HG03066 (cell line): ENCODE measurements at regions not wholly inside any gene's neighbourhood (a gene's known extent, or its start where the extent isn't known, plus 50 kb on each side); places are given as distances from the start of the nearest gene placed in this dataset.

ENCODE experiments used
- ATAC-seq: cut with Tn5 transposase; IDR thresholded peaks from one replicate; pipeline ENCODE4 v1.9.1; 2021; ENCODE audit warnings: low read depth; ENCODE audit not compliant: unreplicated experiment

DNA sequence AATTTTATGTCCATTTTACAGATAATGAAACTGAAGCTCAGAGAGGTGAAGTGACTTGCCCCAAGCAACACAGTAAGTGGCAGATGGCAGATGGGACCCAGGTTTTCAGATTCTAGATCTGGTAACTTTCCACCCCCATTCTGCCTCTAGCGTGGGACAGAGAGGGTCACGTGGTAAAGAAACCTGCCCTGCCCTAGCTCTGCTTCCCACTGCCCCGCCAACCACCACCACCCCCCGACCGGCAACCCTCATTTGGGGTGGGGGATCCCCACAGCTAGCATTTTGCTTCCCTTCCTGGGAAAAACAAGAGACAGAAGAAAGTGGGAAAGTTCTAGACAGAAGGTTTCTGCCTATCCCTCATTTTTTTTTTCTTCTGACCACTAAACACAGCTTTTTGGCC is 172.5 kb downstream of the ACTL7B start:
- no peak for ATAC-seq

DNA sequence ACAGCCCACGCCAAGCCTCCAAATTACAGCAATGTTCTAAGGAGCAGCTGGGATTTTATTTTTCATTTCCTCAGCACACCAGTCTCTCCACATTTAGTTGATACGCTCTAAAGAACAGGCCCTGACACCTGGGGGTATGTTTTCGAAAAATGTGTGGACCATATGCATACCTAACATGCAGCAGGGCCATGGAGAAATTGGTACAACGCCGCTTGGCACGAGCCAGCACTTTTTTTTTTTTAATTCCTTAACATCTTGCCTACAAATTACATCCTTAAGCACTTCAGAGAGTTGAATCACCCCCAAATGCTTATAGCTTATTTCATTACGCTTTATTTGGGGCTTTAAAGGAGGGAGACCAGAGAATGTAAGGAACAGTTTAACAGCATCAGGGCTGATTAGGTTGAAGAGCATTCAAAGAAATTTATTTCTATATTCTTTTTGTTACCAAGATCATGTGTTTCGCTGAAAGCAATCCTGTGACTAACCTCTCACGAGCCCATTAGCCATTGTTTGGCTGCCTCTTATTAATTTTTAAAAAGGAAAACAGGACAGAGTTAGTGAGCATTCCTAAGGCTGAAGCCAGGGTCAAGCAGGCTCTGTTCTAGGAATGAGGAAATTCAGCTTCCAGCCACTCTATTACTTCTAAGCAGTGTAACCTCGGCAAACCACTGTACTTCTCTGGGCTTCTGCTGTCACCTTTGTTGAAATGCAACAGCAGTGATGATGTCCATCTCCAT is 173.8 kb downstream of the ACTL7B start:
- ATAC-seq = no peak

DNA sequence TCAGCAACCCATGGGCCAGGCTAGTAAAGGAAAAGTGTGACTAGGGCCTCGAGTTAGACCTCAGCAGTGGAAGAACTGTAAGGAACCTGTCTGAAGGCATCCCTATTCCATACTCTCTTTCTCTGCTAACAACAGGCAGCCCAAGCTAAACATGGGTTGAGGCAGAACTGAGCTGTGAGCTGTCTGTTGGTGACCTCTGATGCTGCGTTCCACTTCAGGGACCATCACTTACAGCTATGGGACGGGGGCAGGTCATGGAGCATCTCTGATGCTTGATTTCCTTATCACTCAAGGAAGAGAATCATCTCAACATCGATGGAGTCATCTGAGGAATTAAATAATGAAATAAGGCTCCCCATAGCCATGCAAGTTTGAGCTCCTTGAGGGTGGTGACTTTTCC is 174.8 kb downstream of the ACTL7B start:
- no peak for ATAC-seq

DNA sequence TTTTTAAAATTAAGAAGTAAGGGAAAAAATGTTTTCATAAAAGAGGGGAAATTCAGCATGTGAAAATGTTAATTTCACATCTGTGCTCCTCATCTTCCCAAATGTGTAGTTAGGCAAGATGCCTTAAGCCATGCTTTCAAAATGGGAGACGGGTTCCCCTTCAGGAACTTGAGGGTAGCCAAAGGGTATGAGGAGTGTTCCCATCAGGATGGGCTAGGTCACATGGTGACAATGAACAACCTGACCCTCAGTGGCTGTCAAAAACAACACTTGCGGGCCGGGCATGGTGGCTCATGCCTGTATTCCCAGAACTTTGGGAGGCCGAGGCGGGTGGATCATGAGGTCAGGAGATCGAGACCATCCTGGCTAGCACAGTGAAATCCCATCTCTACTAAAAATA is 178.0 kb downstream of the ACTL7B start:
- ATAC-seq = no peak

DNA sequence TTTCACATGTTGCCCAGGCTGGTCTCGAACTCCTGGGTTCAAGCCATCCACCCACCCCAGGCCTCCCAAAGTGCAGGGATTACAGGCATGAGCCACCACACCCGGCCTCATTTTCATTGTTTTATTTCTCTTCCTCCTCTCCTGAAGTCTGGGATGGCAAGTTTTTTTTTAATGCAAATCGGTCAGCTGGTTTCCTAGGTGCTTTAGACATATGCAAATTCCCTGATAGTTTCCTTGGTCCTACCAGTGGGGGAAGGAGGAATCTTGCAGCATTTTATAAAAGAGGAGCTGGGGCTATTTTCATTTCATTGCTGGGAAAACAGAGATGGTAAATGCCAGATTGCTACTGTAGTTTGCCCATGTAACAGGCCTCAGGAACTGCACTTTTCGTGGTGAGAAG is 179.4 kb downstream of the ACTL7B start:
- ATAC-seq = no peak

DNA sequence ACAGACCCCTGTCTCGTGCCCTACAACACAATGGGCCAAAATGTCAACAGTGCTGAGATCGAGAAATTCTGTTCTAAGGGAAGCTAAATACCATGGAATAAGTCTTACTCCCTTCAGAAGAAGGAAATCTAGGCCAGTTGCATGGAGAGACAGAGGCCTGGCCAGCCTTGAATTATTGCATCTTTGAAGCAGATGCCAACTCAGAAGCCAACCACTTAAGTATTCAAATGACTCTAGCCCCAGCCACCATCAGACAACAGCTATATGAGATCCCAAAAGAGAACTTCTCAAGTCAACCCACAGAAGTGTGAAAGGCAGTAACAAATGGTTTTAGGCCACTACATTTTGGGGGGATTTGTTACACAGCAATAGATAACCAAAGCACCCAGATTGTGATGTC is 180.1 kb downstream of the ACTL7B start:
- ATAC-seq = no peak

DNA sequence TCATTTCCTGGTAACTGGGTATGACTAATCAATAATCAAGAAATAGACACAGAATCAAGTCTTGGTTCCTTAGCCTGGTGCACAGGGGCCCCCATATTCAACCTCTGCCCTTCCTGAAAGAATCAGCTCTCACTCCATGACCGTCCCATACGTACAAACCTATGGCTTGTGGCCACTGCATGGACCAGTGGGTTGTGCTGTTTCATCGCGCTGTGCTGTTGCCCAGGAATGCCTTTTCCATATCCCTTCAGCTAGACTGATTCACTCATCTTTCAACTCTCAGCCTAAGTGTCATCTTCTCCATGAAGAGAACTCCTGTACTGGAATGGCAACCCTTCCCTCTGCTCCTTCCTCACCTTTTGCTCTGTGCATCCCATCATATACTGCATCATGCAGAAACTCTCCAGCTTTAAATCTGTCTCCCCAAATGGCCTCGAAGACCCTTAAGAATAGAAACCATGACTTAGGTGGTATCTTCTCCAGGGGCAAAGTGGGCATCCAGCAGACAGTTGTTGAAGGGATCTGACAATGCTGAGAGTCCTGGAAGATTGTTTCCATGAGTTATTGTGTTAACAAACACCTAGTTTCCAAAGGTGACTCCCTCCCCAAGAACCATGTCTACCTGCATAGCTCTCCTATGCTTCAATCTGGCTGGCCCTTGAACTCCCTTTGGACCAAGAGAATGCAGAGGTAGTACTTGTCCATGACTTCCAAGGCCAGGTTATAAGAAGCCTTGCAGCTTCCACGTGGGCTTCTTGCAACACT is 180.8 kb downstream of the ACTL7B start:
- ATAC-seq = no peak

DNA sequence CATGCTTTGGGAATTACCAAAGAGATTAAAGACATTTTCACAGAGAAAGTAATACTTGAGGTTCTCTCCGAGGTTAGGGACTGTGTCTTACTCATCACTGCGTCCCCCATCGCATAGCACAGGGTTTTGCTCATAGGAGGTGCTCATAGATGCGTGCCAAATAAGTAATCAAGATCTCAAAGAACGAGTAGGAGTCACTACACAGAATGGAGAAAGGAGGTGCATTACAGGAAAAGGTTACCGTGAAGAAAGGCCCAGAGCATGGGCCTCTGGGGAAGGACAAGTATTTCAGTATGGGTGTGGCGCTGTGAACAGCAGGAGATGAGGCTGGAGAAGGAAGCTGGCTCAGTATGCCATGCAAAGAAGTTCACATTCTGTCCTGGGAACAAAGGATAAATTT is 182.4 kb downstream of the ACTL7B start:
- no peak for ATAC-seq

DNA sequence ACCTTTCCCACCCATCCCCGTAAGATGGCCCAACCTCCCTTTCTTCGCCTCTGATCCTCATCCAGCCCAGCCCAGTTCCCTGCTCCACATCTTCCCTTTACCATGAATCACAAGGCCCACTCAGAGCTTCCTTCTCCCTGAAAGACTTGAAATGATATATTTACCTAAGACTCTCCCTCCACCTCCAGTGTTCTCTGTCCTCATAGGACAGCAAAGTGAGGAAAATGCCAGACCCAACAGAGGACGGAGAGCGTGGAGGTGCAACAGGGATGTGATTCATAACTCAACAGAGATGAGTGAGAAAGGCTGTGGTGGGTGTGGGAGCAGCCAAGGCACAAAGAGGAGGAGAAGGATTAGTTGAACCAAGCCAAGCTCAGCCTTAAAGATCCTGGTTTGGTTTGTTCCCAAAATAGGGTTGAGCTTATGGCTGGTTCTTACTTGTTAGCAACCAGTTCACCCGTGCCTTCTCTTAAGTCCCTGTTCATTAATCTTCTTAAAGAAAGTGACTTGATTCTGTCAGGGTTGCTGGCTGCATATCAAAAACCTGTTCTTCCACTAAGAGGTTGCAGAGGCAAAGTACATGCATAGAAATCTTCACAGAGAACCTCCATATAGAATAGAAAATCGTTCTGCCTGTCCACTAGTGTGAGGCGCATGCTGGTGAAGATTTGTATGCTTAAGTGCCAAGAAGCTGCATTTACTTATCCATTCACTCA is 183.2 kb downstream of the ACTL7B start:
- ATAC-seq = no peak

DNA sequence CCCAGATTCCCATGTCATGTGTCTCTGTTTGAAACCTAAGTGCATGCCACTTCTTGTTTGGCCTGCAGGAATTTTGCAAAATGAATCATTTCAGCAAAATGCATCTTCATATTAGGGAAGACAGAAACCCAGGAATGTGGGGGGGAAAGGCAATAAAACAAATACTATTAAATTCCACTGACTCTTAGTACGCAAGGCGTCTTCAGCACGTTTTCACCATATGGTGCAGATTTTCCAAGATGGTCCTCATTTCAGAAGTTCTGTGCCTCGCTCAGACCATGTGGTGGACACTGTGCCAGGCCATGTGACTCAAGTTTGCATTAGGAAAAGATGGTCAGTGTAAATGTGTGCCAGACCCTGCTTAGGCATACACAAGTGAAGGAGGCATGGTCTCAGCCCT is 184.0 kb downstream of the ACTL7B start:
- no peak for ATAC-seq

DNA sequence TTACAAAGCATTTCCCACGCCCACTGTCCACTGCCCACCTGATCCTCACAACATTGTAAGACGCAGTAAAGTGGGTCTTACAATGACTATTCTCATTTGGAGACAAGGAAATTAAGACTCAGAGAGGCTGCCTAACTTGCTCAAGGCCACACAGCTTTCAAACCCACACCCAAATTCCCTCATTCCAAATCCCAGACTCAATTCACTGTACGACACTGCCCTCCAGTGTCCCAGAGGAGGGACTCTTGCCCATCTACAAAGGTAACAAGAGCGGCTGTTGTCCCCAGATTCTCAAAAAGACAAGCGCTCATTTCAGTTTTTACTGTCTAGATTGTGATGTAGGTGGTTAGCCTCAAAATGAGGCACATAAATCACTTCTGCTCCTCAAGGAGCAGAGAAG is 184.6 kb downstream of the ACTL7B start:
- ATAC-seq = no peak

DNA sequence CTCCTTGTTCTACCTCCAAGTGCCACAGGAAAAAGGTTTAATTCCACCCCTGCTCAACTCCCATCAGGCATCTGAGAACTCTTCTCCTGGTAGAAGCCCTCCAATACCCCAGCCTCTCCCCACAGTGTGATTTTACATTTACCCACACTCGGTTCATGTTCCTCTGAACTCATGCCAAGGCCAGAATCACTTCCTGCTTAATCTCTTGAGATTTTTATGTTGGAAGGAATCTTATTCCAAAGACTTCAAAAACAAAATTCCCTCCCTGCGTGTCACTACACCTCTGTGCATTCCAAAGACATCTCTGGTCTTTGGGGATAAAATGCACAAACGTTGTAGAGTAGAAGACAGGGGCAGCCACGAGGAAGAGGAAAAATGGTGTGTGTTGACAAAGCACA is 186.8 kb downstream of the ACTL7B start:
- no peak for ATAC-seq

DNA sequence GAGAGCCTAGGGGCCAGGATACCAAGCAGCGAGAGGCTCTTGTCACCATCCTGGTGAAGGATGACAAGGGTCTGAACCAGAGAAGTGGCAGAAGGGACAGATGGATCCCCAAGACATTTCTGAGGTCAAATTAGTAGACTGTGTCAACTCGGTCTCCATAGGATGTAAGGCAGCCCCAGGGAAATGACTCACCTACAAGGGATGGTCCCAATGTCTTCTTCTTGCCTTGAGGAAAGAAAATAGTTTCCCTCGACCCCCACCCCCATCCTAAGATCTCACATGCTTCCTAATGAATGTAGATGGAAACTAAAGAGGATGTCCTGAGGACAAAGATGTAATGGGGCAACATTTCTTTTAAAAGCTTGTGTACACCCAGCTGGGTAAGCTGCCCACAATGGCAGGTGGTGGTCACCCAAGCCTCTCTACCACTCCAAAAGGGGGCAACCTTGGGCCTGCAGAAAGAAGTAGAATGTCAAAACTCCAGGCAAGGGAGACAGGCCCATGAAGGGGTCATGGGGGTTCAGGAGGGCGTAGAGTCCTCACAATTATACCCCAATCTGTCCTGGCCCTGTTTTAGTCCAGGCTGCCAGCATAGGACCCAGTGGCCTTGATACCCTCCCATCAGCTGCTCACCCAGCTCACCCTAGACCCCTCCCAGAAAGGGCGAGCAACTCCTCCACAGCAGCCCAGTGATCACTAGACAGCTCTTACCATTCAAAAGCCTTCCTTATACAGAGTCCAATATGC is 187.4 kb downstream of the ACTL7B start:
- no peak for ATAC-seq

DNA sequence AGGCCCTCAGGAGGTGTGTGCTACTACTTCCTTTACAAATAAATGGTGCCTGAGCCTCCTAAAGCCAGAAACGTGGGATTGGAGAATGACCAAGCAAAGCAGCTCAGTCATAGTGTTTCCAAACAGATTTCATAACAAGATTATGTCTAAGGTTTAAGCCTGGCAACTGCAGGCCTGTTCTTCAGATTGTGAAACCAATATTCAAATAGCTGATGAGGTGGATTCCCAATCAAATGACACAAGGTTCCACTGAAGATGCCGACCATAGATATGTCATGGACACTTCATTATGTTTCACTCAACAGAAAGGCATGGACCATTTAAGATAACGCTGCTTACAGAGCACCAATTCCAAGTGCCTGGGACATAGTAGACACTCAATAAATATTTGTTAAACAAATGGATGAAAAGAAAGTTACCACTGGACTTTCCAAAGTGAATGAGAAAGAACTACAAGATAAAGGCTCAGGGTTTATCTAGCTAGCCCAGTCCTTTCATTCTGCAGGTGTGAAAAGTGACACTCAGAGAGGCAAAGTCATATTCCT is 189.5 kb downstream of the ACTL7B start:
- no peak for ATAC-seq

DNA sequence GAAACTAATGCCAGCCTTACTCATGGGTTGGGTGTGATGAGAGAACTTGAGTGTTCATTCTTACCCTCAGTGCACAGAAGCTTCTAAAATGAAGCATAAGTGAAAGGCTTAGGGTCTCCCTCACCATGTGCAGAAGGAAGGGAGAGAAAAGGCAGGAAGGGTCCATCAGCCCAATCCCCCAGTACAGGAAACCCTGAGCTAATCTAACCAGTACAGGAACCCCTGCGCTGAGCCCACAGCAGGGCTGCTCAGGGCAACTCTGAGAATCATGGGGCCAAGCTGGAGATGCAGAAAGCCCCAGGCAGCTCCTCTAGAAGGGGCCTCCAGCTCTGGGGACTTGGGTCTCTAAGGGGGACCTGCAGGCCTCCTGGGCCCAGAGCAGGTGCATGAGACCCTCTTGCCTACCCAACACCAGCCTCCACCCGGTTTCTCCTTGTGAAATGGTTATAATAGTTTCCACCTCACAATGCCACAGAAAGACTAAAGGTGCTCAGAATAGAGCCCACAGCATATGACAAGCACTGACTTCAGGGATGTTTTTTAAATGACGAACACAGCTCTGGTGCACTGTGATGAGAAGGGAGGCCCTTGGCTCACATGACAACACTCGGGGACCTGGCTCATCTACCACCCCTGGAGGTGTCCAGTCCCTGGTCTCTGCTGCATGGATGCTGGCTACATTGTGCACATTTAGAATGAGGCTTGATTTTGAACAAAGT is 190.1 kb downstream of the ACTL7B start:
- no peak for ATAC-seq

DNA sequence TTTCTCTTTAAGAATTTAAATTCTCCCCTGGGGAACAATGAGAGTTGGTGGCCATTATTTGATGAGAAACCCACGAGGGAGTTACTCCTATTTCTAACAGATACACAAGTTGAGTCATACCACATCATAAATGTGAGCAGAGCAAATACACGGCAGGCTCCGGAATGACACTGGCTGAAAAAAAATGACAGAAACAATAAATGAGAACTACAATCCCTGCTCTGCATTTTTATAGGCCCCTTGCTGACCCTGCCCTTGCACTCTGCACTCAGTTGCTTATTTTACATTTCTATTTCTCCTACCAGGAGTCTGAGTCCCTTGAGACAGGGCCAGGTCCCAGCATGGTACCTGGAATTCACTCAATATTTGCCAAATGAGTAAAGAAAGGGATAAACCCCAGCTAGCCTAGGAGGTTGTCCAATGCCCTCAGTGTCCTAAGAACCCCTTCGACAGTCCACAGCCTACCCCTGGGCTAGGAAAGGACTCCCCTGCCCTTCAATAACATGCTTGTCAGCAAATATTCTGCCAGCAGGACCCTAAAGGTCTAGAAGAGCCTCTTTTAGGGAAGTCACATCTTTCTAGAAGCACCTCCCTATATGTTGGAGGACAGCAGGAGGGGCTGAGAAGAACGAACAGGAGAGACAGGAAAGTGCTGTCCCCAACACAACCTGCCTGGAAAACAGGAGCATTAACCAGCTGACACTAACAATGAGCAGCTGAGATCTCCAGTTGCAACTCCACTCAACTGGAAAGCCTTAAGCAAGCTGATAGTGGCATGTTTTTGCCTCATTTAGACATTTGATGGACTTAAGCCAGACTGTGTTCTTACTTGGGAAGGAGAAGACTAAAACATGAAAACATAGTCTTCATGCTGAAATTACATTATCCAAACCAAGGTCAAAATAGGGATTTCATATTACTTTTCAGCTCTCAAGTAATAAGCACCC is 191.2 kb downstream of the ACTL7B start:
- ATAC-seq = no peak

DNA sequence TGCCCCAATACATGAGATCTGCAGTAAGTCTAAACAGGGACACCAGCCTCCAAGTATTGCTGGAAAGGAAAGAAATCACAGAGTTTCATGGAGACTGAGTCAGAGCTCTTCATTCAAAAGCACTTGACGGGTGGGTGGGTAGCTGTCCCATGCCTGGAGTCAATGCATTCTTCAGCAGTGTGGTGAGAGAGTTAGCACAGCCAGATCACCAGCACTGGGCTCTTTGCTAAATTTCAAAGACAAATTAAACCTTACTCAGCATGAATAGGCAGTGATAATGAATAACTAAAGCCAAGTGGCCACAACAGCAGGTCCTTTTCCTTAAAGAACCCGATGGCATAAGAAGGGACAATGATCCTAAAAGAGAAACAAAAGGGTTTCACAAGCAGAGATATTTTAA is 192.4 kb downstream of the ACTL7B start:
- ATAC-seq = no peak

DNA sequence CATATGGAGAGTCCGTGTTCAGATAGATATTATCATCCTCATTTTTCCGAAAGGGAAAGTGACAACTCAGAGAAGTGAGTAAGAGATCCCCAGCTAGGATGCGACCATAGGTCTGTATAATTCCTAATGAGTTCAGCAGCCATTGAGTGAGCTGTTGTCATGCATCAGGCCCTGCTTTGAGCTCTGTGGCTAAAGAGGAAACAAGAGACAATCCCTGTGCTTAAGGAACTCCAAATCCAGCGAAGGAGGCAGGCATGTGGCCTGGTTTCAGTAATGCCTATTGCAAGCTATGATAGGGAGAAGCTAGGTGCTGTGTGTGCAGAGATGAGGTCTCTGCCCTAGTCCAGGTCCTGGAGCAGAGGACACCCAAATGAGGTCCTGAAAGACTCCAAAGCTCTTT is 192.8 kb downstream of the ACTL7B start:
- no peak for ATAC-seq
